ENCODE measurements at regions not wholly inside any gene's neighbourhood (a gene's known extent, or its start where the extent isn't known, plus 50 kb on each side); places are given as distances from the start of the nearest gene placed in this dataset.
"Not testable (repeated sequence)": the region's sequence is repeated elsewhere in the genome, so short reads cannot be mapped to it uniquely, and the experiment has no call there.

GRCh38 chr12:87425942-87426554, 603.2 kb downstream of the C12orf50 start:
- no peak for TF ChIP-seq TAF1 (IDR thresholded peaks at IDR 0.05; ENCODE audit: low read depth)
- TF ChIP-seq CTCF (IDR thresholded peaks at IDR 0.05; ENCODE audit: poor library complexity, severe bottlenecking) = no peak
- TF ChIP-seq RAD21 (conservative IDR thresholded peaks at IDR 0.05) = no peak
- TF ChIP-seq REST (IDR thresholded peaks at IDR 0.05; ENCODE audit: borderline replicate concordance) = no peak
- no peak for TF ChIP-seq EZH2 (IDR thresholded peaks at IDR 0.05; ENCODE audit: borderline replicate concordance, insufficient read depth, low read length, poor library complexity, severe bottlenecking)
- TF ChIP-seq MXI1 (conservative IDR thresholded peaks at IDR 0.05; ENCODE audit: poor library complexity, severe bottlenecking) = no peak
- no peak for TF ChIP-seq EP300 (conservative IDR thresholded peaks at IDR 0.05; ENCODE audit: poor library complexity, severe bottlenecking)
- TF ChIP-seq POLR2AphosphoS5 (IDR thresholded peaks at IDR 0.05) = no peak
- TF ChIP-seq SMC3 (conservative IDR thresholded peaks at IDR 0.05; ENCODE audit: poor library complexity) = no peak
- Histone ChIP-seq H3K79me2 (replicated peaks; ENCODE audit: insufficient read depth, low read length) (no peaks in the 10 kb centered on the region), H3K4me2 (ENCODE audit: low read length) (no peak overlapping the region), H3K9me3 (ENCODE audit: low read length) (no peaks in the 10 kb centered on the region), H3K9ac (ENCODE audit: low read length) (no peak overlapping the region), H4K20me1 (ENCODE audit: insufficient read depth) (no peaks in the 10 kb centered on the region), H3K27me3 (ENCODE audit: insufficient read depth, low read depth, low read length) (no peaks in the 10 kb centered on the region), H2AFZ (ENCODE audit: low read depth, low read length) (no peak overlapping the region), H3K27ac (ENCODE audit: low read length) (no peak overlapping the region), H3K4me3 (ENCODE audit: low read length) (no peak overlapping the region), H3K9me2 (ENCODE audit: insufficient read depth, low read length) (no peaks in the 10 kb centered on the region), H3K36me3 (ENCODE audit: insufficient read depth, low read length) (no peaks in the 10 kb centered on the region), H3F3A (ENCODE audit: insufficient read depth, low read length, poor library complexity, severe bottlenecking) (no peaks in the 10 kb centered on the region)

DNA sequence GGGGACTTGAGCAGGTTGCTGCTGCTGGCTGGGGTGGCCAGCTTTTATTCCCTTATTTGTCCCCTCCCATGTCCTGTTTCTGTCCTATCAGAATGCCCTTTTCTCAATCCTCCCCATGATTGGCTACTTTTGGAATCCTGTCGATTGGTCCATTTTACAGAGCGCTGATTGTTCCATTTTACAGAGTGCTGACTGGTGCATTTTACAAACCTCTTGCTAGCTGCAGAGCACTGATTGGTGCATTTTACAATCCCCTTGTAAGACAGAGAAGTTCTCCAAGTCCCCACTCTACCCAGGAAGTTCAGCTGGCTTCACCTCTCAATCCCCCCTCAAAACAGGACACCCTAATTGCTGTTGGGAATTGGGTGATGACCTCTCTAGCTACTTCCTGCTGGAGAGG, 608.0 kb downstream of the C12orf50 start:
- not testable (repeated sequence) for H3K27me3 ChIP-seq (ENCODE audit: insufficient read depth, low read depth, low read length); H3K4me2 ChIP-seq (ENCODE audit: low read length); H2AFZ ChIP-seq (ENCODE audit: low read depth, low read length); H3K79me2 ChIP-seq (replicated peaks; ENCODE audit: insufficient read depth, low read length); H3K27ac ChIP-seq (ENCODE audit: low read length); H3K4me3 ChIP-seq (ENCODE audit: low read length); H3K9me2 ChIP-seq (ENCODE audit: insufficient read depth, low read length); H3K9ac ChIP-seq (ENCODE audit: low read length); H3F3A ChIP-seq (ENCODE audit: insufficient read depth, low read length, poor library complexity, severe bottlenecking); H3K36me3 ChIP-seq (ENCODE audit: insufficient read depth, low read length); H3K9me3 ChIP-seq (ENCODE audit: low read length); H4K20me1 ChIP-seq (ENCODE audit: insufficient read depth)

DNA sequence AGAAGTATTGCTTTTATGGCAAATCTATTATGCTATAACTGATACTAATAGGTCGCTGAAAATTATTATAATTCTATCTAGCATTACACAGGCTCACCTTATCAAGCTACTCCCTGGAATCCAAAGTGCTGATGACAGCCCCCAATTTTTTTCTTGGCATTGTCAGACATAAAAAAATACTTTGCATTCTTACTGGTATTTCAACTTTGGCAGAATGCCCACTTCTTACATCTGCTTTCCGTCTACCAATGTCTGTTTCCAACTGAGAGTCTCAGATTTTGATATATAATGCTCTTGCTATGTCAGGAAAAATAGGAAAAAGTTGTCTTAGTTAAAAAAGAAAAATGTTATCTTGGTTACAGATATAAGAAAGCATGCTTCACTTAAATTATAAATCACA, 615.4 kb downstream of the C12orf50 start:
- H3K79me2 ChIP-seq (replicated peaks; ENCODE audit: insufficient read depth, low read length) = no peaks in the 10 kb centered on the region
- no peak overlapping the region for H3K9ac ChIP-seq (ENCODE audit: low read length)
- no peaks in the 10 kb centered on the region for H4K20me1 ChIP-seq (ENCODE audit: insufficient read depth)
- no peaks in the 10 kb centered on the region for H3K9me2 ChIP-seq (ENCODE audit: insufficient read depth, low read length)
- no peak overlapping the region for H3K27ac ChIP-seq (ENCODE audit: low read length)
- H2AFZ ChIP-seq (ENCODE audit: low read depth, low read length) = no peak overlapping the region
- no peak overlapping the region for H3K4me2 ChIP-seq (ENCODE audit: low read length)
- H3K27me3 ChIP-seq (ENCODE audit: insufficient read depth, low read depth, low read length) = no peaks in the 10 kb centered on the region
- no peak overlapping the region for H3K4me3 ChIP-seq (ENCODE audit: low read length)
- H3F3A ChIP-seq (ENCODE audit: insufficient read depth, low read length, poor library complexity, severe bottlenecking) = no peaks in the 10 kb centered on the region
- no peaks in the 10 kb centered on the region for H3K9me3 ChIP-seq (ENCODE audit: low read length)
- no peak for TF ChIP-seq TAF1 (IDR thresholded peaks at IDR 0.05; ENCODE audit: low read depth)
- no peak for TF ChIP-seq CTCF (IDR thresholded peaks at IDR 0.05; ENCODE audit: poor library complexity, severe bottlenecking)
- TF ChIP-seq SMC3 (conservative IDR thresholded peaks at IDR 0.05; ENCODE audit: poor library complexity) = no peak
- no peak for TF ChIP-seq RAD21 (conservative IDR thresholded peaks at IDR 0.05)
- no peak for TF ChIP-seq EP300 (conservative IDR thresholded peaks at IDR 0.05; ENCODE audit: poor library complexity, severe bottlenecking)
- no peak for TF ChIP-seq POLR2AphosphoS5 (IDR thresholded peaks at IDR 0.05)
- no peak for TF ChIP-seq MXI1 (conservative IDR thresholded peaks at IDR 0.05; ENCODE audit: poor library complexity, severe bottlenecking)
- TF ChIP-seq REST (IDR thresholded peaks at IDR 0.05; ENCODE audit: borderline replicate concordance) = no peak
- no peak for TF ChIP-seq EZH2 (IDR thresholded peaks at IDR 0.05; ENCODE audit: borderline replicate concordance, insufficient read depth, low read length, poor library complexity, severe bottlenecking)
- no peaks in the 10 kb centered on the region for H3K36me3 ChIP-seq (ENCODE audit: insufficient read depth, low read length)

Data from neural cell (in vitro differentiated cells).